WI38 (cell line): ENCODE measurements at regions not wholly inside any gene's neighbourhood (a gene's known extent, or its start where the extent isn't known, plus 50 kb on each side); places are given as distances from the start of the nearest gene placed in this dataset.

Experiments used
- H3K4me3 ChIP-seq: 2 replicates; pipeline ENCODE4 v1.5.1; 2011; ENCODE audit warnings: low read depth, mild to moderate bottlenecking, control low read depth, low read length
- CTCF ChIP-seq: IDR thresholded peaks from 2 replicates; pipeline ENCODE4 v1.5.1; 2012; ENCODE audit warnings: low read depth, mild to moderate bottlenecking, control low read depth, low read length

DNA sequence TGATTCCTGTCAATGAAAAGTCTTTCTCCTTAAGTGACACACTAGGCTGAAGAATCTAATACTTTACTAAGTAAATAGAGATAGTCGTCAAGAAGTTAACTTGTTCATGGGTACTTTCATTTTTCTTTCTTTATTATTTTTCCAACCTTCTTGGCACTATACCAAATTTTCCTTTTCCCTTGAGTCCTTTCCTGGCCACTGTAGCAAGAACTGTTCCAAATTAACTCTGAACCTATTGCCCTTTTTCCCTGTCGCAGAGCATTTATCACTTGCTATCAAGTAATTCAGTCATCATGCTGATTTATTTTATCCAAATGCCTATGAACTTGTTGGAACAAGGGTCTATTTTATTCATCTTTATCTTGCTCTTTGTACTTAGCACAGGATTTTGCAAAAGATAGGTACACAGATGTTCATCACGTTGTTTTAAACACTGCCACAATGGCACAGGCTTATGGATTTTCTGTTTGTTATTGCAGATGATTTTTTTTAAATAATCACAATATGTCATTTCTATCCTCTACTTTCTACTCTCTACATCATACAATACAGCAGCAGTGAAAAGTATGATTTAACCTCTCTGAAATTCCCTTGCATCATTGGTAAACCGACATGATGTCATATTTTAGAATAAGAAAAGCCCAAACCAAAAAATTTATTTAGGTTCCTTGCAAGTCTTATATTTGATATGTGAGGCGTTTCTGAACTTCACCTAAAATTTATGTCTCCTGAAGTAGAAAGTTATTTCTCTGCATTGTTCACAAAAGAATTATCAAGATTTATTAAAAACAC is 2352.3 kb downstream of the PCDH7 start:
- no peak for TF ChIP-seq CTCF
- H3K4me3 ChIP-seq: no peak overlapping the region

- no peak for TF ChIP-seq CTCF
- no peak overlapping the region for H3K4me3 ChIP-seq
Observed at GRCh38 chr4:33073811-33074210, 2353.6 kb downstream of the PCDH7 start.

DNA sequence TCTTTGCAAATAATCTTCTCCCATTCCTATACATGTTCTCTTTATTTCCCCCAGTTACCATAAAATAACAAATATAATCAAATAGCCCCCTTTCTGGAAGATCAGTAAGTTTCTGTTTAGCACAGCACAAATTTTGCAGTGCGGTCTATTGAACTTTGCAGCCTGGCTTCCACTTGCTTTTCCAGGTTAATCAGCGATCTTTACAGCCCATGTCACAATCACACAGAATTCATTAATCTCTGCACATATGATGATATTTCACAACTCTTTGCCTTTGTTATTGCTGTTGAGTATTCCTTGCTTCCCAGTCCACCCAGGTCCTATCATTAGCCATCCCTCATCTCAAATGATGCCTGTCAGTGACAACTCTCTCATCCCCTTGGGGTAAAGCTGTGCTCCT is 2358.0 kb downstream of the PCDH7 start:
- no peak overlapping the region for H3K4me3 ChIP-seq
- TF ChIP-seq CTCF: no peak

DNA sequence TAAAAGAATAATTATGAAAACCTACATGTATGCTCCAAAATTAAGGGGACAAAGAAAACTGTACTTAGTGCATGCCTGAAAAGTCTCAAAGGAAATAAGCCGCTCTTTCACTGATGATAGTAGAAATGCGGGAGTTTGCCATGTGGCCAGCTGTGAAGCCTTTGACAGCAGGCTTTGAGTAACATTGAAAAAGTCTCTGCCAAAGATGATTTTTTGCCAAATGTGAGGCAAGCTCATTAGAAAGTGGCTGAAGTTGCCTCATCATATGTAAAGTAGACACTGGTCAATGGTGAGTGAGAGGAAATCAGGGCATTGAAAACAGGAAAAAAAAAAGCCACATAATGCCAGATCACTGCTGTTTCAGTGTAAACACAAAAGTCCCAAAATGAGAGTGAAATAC is 2360.1 kb downstream of the PCDH7 start:
- TF ChIP-seq CTCF: no peak
- no peak overlapping the region for H3K4me3 ChIP-seq

DNA sequence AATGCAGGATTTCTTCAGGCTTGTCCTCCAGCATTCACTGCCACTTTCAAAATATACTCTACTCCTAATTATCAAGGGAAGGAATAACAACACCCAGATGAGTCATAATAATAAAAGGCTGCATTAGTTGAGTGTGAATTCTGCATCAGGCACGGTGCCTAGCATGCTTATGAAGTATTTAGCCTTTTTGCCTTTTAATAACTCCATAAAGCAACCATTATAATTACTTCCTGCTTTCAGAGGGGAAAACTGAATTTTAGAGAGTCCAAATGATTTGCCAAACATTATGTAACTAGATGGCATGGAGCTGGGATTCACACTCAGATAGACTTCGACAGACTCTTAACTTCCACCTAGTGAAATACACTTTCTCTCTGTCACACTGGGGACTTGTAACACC is 2365.5 kb downstream of the PCDH7 start:
- no peak overlapping the region for H3K4me3 ChIP-seq
- TF ChIP-seq CTCF: no peak

DNA sequence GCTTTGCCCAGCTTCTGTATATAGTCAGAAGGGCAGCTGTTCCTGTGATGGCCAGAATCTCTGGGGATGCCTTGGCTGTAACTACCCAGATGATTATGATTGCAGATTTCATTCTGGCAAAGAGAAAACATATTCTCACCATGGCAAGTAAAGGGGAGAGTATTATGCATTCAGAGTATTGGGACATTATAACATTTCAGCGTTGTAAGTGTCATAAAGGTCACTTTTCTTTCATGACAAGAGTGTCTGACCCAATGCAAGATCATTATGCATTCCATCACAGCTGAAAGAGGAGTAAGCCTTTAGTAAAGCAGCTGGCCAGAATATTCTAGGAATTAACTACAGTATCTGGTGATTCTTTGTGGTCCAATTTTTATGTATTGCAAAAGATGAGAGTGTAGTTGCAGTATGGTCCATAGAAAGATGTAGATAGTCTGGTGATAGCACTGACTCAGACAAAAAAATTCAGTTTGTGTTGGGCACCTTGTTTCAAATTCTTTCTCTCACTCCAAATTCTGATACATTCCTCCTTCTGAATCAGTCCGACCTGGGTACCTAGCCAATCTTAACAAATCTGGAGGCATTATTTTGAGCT is 2366.3 kb downstream of the PCDH7 start:
- TF ChIP-seq CTCF: no peak

GRCh38 chr4:33088713-33089112 is 2368.5 kb downstream of the PCDH7 start:
- no peak for TF ChIP-seq CTCF
- no peak overlapping the region for H3K4me3 ChIP-seq

More for the DNA sequence above, 2366.3 kb downstream of the PCDH7 start:
- H3K4me3 ChIP-seq: no peak overlapping the region
